GM18909 (cell line): ENCODE measurements at regions not wholly inside any gene's neighbourhood (a gene's known extent, or its start where the extent isn't known, plus 50 kb on each side); places are given as distances from the start of the nearest gene placed in this dataset.
"Not testable (repeated sequence)": the region's sequence is repeated elsewhere in the genome, so short reads cannot be mapped to it uniquely, and the experiment has no call there.

ENCODE experiments used
- ATAC-seq: cut with Tn5 transposase; IDR thresholded peaks from one replicate; pipeline ENCODE4 v1.9.1; 2021; ENCODE audit warnings: mild to moderate bottlenecking; ENCODE audit not compliant: unreplicated experiment, poor library complexity

DNA sequence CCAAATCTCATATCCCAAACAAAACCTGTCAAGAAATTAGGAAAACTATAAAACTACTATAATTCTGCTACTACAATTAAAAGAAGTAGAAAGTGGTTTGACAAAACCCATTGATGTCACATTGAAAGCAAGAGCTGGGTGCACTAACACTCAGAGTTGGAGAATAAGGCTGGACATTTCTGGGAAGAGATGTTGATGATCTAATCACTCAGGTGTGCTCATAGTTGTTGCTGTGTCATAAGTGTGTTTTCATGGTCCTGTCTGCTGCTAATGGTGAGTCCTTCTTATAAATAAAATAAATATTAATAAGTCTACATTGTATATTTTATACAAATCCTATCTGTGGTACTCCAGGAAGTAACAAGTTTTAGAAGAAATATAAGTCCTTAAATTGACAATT, 168.2 kb upstream of the LRP1B start:
- ATAC-seq: no peak

DNA sequence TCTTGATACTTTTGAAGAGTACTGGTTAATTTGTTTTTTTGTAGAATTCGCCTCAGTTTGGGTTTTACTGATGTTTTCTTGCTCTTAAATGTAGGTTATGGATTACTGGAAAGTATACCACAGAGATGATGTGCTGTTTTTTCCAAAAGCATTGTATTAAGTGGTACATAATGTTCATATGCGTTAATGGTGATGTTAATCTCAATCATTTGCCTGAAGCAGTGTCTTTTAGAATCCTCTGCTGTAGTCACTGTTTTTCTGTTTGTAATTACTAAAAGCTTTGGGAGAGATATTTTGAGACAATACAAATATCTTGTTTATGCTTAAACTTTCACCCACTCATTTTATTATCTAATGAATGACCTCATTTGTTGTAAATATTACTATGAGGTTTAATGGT, 163.4 kb upstream of the LRP1B start:
- no peak for ATAC-seq

DNA sequence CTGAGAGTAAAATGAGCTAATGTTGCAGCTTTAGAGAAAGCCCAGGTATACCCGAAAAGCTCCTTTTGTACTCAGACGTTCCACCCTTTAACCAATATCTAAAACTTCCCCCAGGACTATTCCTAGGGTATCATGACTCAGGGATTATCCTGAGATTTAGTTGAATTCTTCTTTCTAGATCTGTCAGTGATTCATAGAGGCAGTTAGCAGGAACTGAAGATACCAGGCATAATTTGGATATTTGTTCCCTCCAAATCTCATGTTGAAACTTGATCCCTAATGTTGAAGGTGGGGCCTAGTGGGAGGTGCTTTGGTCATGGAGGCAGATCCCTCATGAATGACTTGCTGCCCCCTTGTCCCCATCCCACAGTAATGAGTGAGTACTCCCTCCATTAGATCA, 161.2 kb upstream of the LRP1B start:
- ATAC-seq: no peak

DNA sequence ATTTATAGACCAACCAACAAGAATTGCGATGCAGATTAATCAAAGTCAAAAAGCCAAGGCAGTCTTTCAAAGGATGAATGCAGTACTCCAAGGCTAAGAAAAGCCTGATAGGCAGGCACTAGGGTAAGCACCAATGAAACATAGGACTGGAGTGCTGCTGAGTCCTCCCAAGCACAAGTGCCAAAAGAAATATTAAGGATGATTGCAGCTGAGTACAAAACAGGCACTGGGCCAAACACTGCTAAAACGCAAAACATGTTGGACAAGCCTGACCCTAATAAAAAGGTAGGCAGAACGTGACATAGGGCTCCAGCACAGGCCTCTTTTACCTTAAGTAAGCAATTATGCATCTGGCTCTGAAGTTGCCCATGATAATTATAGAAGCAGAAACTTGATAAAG, 160.1 kb upstream of the LRP1B start:
- ATAC-seq: no peak

DNA sequence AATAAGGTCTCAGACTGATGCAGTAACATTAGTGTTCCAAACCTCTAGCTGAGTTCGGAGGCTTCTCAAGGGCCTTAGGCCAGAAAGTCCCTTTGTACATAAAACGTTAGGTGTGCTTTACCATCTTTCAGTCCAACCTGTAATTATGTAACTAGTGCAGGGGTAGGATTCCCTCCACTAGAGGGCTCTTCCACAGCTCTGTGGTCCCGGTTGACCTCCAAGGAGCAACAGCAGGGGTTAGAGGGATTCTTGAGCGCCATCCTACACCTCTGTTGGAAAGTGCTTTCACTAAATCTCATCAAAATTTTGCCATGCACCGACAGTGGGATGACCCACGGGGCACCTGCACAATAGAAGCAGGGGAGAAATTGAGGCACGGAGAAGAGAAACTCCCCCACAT, 155.8 kb upstream of the LRP1B start:
- ATAC-seq: peak; percentile 79

DNA sequence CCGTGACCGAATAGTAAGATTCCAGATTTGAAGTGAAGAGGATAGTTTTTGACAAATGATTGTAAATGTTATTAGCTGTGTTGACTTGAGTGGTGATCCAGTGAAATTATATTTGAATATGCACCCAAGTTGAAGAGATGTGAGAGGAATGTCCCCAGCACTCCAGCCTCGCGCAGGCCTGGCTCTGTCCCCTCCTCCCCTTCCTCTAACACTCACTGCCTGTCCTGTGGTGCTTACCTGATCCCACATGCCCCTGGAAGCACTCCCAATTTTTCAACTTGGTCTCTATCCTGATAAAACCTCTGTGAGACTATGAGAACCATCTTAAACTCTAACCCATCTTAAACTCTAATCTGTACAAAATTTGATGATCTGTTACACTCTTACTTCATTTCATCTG, 154.7 kb upstream of the LRP1B start:
- no peak for ATAC-seq

DNA sequence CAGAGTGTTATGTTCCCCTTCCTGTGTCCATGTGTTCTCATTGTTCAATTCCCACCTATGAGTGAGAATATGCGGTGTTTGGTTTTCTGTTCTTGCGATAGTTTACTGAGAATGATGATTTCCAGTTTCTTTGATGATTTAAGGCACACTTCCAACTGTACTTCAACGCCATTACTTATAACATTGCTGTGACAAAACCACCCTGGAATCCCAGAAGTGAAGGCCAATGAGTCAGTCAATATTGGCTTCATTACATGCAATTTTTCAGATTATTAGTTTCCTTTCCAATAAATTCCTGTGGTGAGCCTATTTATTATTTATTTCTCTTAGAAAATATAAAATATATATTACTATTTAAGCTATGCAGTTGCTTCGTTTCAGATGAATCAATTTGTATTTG, 153.5 kb upstream of the LRP1B start:
- not testable (repeated sequence) for ATAC-seq

DNA sequence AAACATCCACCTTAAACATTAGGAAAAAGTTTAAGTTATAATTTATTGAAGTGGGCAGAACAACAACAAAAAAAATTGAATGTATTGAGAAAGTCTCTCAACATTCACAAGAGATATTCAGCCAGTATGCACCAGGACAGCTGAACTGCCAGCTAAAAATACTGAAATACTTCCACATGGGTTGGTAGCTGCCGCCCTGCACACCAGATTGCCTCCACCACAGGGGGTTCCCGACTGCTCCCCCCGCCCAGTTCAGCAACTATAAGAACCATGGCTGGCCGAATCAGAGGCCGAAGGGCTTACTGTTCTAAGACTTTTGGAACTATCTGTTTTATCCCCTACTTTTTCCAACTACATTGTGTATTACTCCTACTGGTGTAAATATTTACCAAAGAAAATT, 150.0 kb upstream of the LRP1B start:
- no peak for ATAC-seq

DNA sequence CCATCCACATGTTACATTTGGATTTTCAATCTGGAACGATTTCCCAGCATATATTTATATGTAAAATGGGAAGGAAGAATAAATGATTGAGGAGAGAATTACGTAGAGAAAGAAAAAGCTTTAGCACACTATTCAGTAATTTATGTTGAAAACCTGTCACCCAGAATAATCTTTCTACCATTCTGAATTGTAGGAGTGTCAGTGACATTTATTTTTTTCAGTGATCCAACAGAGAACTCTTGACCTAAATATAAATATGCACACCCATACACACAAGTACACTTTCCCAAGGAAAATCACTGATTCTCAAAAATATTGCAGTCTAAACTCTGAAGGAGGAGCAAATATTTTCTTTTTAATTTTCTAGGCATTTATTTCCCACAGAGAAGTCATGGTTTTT, 140.2 kb upstream of the LRP1B start:
- ATAC-seq: no peak

DNA sequence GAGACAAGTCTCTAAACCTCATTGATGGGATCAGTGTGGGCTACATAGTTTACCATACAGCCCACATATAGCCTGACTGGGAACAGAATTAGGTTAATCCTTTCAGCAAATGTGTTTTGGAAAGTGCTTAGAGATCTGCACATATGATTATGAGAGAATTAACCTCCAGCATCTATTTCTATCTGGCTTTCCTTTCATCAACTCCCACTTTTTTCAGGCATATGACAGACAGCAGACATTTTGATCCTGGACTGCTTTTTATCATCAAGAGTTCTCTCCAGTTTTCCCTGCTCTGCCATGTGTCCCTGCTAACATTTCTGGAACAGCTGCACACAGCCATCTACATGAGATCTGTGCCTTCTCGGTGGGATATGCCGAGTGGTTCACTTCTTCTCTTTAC, 139.5 kb upstream of the LRP1B start:
- no peak for ATAC-seq

DNA sequence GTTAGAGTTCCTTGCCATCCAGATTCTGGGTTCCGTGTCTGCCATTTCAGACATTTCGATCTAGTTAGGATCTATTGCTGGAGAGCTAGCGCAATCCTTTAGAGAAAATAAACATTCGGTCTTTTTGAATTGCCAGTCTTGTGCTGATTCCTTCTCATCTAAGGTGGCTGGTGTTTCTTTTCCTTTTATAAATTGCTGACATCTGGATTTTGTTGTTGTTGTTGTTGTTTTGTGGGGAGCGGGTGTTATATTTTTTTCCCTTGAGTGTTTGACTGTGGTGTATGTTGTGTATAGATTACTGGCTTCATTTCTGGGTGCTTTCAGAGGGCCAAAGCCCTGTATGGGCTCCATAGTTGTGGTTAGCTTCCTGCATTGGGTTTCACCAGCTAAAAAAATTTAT, 128.5 kb upstream of the LRP1B start:
- no peak for ATAC-seq

DNA sequence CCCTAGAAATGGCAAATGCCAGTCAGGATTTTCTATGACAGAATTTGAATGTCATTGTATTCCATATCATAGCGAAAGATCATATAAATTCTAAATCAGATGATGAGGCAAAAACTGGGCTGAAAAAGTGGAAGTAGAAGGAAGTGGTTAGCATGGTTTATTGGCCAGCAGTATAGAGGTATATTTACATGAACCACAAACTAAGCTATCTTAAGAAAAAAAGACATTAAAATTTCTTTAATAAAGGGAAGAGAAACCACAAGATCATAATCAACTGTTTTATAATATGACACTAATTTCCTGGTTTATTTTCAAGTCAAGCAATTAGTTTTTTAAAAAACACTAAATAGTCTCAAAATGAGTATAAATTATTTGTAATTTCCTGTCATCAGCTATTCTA, 123.2 kb upstream of the LRP1B start:
- ATAC-seq: no peak

DNA sequence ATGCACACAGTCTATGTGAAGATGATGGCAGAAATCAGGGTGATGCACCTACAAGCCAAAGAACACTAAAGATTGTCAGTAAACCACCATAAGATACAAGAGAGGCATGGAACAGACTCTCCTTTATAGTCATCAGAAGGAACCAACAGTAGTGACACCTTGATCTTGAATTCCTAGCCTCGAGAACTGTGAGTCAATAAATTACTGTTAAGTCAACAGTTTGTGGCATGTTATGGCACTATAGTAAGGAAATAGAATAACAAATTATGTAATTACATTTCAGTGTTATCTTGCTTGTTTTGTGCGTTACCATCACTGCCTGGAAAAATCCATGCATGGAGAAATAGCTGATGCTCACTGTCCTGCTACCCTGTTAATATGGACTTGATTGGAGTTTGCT, 110.2 kb upstream of the LRP1B start:
- ATAC-seq: no peak

DNA sequence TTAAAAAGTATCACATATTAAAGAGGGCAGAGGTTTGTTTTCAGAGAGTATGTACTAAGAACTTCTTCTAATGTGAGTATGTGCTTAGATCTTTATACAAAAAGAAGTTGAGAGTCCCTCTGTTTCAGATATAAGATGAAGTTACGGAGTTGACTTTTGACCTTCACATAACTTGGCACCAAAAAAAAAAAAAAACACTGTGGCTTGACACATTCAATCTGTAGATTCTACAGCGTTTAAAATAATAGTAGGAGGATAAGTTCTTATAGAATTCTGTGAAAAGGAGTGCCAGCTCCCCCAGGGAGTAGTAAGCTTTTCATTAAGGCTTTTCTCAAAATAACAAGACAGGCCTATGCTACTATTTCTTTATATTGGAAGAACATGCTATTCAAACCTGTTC, 105.4 kb upstream of the LRP1B start:
- ATAC-seq: no peak

DNA sequence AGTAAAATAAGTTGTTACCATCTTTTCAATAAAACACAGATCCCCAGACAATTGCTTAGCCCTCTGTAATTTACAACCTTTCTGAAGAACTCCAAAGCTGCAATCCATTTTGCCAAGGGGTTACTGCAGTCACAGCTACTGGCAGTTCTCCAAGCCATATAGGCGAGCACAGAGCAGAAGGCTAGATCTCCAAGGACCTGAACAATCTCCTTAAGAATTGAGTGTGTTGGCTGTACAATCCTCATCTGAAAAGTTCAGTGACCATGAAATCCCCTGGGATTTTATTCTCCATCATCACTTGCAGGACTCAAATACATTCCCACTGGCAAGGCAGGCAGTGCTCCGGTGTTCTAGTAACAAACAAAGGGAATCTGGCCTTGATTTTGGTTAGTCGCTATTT, 103.9 kb upstream of the LRP1B start:
- ATAC-seq: no peak

DNA sequence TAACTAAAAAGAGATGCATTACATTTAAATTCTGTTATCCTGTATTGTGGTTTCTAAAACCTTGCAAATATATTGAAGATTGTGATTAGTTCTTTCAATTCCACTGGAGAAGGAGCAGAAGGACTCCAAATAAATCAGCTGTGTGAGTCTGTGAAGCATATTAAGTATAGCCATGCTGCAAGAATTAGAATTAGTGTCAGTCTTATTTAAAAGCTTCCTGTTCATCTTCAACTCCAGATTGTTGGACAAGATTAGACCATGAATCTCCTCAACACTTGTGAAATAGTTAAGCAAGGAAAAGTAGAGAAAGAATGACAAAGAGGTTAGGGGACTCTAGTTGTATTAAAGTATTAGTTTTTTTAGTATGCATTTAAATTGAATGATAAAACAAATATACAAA, 92.5 kb upstream of the LRP1B start:
- no peak for ATAC-seq

DNA sequence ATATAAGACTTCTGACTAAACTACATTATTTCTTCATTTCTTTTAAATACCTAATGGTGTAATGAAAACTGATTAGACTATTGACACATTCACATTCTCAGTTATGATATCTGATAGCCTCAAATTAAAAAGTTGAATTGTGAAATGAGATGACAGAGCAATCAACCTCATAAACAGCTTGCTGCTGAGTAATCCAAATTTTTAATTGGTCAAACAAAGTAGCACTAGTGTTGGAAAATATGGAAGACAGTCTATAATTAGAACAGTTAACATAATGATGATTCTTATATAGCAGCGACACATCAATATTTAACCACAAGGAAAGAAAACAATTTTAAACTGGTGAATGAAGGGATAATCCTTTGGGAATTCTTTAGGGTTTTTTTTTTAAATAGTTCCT, 91.9 kb upstream of the LRP1B start:
- ATAC-seq: no peak

DNA sequence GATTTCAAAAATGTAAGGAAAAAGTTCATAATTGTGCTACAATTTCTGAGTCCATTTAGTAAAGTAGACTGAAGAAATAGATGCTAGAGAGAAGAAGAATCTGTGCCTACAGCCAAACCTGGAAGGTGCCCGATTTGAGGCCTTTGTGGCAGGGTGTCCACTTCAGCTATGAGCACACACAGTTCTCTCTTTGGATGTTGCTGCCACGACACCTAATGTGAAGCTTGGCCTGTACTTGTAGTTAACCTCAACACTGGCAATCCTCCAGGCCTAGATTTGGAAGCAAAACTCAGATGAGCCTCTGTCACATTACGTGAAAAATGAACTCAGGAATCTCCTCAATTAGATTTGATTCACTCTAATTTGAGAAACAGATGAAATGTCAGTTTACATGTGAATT, 90.1 kb upstream of the LRP1B start:
- ATAC-seq: no peak

DNA sequence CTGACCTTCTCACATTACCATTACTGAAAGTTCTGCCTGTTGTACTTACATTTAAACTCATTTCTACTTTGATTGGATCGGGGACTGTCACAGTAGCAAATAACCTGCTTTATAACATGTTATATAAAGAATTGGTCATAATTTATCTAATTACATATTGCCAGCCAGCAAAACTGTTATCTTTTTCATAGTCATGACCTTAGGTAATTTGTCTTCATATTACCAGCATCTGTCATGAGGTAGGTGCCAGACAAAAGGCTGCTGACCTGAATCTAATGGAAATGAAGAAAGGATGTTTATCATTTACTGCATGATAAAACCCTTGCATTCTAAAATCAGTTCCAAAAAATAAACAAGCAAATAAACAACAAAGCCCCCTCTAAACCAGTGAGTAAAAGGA, 89.4 kb upstream of the LRP1B start:
- no peak for ATAC-seq

DNA sequence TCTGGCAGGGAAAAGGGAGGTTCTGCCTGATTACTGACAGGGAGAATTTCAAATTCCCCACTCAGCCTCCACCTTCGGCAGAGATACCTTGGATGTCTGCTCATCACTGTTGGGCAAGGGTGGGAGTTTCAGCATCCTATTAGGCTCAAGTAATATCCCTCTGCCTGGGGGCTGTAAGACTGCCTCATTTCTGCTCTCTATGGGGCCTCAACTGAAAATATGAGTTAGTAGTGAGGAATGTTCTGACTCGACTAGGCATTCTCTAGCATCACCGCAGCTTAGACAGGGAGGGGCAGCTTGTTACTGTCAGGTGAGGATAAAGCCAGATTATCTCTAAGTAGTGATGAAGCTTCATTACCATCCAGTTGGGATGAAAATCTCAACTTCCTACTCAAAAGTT, 87.7 kb upstream of the LRP1B start:
- no peak for ATAC-seq

DNA sequence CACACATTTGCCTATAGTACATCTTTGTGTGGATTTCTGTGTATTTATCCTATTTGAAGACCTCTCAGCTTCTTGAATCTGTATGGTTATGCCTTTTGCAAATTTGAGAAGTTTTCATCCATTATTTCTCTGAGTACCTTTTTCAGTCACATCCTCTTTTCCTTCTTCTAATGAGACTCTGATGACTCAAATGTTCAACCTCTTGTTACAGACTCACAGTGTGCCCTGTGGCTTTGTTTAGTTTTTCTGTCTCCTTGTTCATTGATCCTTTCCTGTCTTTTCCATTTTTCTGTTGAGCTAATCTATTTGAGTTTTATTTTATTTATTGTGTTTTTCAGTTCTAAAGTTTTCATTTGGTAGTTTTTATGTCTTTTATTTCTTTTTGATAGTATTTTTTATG, 87.0 kb upstream of the LRP1B start:
- ATAC-seq: no peak

DNA sequence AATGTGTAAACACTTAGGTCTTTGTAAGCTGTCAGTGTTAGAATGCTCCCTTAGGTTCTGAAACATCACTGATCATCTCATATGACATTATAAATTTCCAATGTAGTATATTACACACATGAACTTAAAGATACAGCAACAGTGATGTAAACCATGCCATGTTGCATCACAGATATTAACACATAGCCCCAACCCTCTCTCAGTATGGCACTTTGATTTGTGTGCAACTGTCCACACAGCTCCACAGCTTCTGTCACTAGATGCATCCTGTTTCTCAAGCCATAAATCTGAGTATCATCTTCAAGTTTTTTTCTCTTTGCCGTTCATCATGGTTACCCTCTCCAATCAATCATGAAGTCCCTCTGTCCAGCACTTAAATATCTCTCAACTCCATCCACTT, 69.2 kb upstream of the LRP1B start:
- no peak for ATAC-seq

DNA sequence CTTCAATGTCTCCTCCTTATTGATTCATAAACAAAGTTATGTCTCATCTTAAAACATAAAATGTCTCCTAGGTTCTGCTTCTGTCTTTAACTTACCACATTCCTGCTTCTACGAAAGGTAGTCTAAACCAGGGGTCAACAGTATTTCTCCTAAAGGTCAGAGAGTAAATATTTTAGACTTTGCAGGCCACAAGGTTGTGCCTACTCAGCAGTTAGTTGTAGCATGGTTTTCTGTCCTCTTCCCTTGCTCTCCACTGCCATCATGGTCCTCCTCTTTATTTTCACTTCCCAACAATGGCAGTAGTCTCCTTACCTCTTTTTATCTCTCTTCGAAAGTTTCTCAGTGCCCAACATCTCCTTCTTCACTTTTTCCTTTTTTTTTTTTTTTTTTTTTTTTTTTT, 68.3 kb upstream of the LRP1B start:
- no peak for ATAC-seq

DNA sequence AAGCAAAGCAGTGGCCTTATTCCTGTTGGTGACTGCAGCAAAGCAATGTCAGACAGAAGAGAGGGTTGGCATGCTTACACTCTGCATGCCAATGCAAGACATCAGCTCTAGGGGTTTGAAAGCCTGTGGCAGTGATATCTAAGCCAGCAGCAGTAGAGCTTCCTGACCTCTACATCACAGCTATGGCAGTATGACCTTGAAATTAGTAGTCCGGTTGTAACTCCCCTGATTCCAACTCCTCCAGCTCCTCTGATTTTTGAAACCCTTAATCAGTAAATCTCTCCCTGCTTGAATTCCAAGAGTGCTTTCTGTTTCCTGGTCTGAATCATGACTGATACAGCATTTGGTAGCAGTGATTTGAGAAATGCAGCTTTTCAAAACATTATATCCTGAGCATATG, 60.0 kb upstream of the LRP1B start:
- no peak for ATAC-seq
